ENCODE measurements at regions not wholly inside any gene's neighbourhood (a gene's known extent, or its start where the extent isn't known, plus 50 kb on each side); places are given as distances from the start of the nearest gene placed in this dataset.

DNA sequence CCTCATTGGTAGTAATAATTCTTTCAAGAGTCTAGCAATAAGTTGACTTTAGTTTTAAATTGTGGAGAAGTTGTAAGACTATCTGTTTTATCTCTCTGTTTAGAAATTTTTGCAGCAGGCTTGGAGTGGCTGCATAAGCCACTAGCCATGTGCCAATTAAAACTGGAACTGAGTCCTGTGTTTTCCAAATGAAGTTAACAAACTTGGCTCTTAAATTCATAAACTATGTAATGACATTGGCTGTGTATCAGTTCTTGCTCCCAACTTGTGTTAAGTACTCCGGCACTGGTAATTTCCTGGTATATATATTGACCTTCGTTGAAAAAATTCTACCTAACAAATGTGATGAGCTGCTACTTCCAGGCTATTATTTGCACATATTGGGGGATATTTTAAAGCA, 420.4 kb downstream of the GBA3 start:
- ATAC-seq (no peak), FAIRE-seq (no peak), DNase-seq (no peak)
- H3K9me3 ChIP-seq: no peaks in the 10 kb centered on the region
- no peak overlapping the region for H3K27ac ChIP-seq
- H3K4me1 ChIP-seq: no peaks in the 10 kb centered on the region
- TF ChIP-seq, protein P1, sequence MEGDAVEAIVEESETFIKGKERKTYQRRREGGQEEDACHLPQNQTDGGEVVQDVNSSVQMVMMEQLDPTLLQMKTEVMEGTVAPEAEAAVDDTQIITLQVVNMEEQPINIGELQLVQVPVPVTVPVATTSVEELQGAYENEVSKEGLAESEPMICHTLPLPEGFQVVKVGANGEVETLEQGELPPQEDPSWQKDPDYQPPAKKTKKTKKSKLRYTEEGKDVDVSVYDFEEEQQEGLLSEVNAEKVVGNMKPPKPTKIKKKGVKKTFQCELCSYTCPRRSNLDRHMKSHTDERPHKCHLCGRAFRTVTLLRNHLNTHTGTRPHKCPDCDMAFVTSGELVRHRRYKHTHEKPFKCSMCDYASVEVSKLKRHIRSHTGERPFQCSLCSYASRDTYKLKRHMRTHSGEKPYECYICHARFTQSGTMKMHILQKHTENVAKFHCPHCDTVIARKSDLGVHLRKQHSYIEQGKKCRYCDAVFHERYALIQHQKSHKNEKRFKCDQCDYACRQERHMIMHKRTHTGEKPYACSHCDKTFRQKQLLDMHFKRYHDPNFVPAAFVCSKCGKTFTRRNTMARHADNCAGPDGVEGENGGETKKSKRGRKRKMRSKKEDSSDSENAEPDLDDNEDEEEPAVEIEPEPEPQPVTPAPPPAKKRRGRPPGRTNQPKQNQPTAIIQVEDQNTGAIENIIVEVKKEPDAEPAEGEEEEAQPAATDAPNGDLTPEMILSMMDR (IDR thresholded peaks at IDR 0.05): no peak
- intact Hi-C loops (cut with DNase I): no loop called here
- H3K36me3 ChIP-seq: no peaks in the 10 kb centered on the region
- 53 to 69% methylated on average over 2 of the region's 2 CpGs for whole genome bisulfite sequencing, 2 donors
- no peak overlapping the region for H3K4me3 ChIP-seq
- peaks cover 0 to 3% (median 0%) of the 10 kb centered on the region in 4 donors for H3K27me3 ChIP-seq

DNA sequence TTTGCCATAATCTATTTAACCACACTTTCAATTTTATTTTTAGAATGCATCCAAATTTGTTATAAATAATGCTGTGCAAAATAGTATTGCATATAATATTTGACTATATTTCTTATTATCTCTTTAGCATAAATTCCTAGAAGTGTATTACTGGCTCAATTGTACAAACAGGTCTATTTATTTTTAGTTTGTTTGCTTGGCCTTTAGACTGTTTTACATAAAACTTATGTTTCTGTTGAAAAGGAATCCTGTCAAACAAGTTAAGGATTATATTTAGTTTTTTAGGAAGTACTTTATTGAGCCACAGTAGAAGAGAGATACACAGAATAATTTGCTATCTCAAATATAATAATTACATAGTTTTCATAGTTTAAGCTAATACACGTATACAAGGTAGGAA, 413.8 kb downstream of the GBA3 start:
- 11 to 15% methylated on average over 1 of the region's 1 CpG for WGBS, 2 donors
- no peaks in the 10 kb centered on the region for H3K36me3 ChIP-seq
- H3K4me3 ChIP-seq: no peak overlapping the region
- H3K9me3 ChIP-seq: no peaks in the 10 kb centered on the region
- FAIRE-seq: no peak
- peaks cover 0 to 3% (median 0%) of the 10 kb centered on the region in 4 donors for H3K27me3 ChIP-seq
- ATAC-seq: no peak
- intact Hi-C loops (cut with DNase I): no loop called here
- H3K4me1 ChIP-seq: no peaks in the 10 kb centered on the region
- TF ChIP-seq, protein P1 (IDR thresholded peaks at IDR 0.05): no peak
- no peak for DNase-seq
- H3K27ac ChIP-seq: no peak overlapping the region

DNA sequence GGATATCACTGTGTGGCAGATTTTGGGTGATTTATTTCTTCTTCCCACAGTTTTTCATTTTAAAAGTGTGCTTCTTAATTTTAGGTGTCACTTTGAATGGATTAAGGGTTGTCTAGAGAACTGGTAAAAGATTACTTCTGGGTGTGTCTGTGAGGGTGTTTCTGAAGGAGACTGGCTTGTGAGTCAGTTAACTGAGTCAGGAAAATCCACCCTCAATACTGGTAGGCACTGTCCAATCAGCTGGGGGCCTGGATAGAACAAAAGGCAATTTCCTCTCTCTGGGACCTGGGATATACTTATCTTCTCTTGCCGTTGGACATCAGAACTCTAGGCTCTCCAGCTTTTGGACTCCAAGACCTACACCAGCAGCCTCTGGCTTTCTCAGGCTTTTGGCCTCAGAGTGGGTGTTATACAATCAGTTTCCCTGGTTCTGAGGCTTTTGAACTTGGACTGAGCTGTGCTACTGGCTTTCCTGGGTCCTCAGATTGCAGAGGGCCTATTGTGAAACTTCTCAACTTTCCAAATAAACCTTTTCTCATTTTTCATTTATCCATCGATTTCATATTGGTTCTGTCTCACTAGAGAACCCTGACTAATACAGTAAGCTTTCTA, 413.1 kb downstream of the GBA3 start:
- WGBS, 2 donors: 67 to 71% methylated on average over 2 of the region's 2 CpGs
- Histone ChIP-seq H3K9me3 (no peaks in the 10 kb centered on the region), H3K27ac (no peak overlapping the region), H3K27me3 (peaks cover 0 to 3% (median 0%) of the 10 kb centered on the region in 4 donors), H3K4me1 (no peaks in the 10 kb centered on the region), H3K4me3 (no peak overlapping the region), H3K36me3 (no peaks in the 10 kb centered on the region)
- TF ChIP-seq, protein P1 (IDR thresholded peaks at IDR 0.05): no peak
- intact Hi-C loops (cut with DNase I): no loop called here
- FAIRE-seq: no peak
- no peak for ATAC-seq
- no peak for DNase-seq

DNA sequence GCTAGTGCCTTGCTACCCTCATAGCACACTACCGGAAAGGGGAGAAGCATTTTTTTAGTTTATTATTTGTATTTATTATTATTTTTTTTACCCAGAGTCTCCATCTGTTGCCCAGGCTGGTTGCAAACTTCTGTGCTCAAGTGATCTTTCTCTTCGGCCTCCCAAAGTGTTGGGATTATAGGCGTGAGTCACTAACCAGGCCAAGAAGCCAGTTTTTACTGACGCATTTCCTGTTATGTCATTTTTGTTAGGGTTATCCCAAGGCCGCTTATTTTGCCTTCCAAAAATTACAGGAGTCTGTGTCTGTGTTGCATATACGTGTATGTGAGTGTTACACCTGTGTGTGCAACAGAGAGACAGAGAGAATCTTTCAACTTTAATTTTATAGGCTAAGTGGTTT, 404.5 kb downstream of the GBA3 start:
- no peak for ATAC-seq
- no peak overlapping the region for H3K4me3 ChIP-seq
- H3K27me3 ChIP-seq: no peaks in the 10 kb centered on the region
- H3K9me3 ChIP-seq: no peaks in the 10 kb centered on the region
- DNase-seq: no peak
- no peaks in the 10 kb centered on the region for H3K4me1 ChIP-seq
- FAIRE-seq: no peak
- H3K36me3 ChIP-seq: no peaks in the 10 kb centered on the region
- no peak overlapping the region for H3K27ac ChIP-seq
- WGBS, 2 donors: 66 to 74% methylated on average over 6 of the region's 6 CpGs
- intact Hi-C loops (cut with DNase I): no loop called here
- TF ChIP-seq, protein P1 (IDR thresholded peaks at IDR 0.05): no peak

DNA sequence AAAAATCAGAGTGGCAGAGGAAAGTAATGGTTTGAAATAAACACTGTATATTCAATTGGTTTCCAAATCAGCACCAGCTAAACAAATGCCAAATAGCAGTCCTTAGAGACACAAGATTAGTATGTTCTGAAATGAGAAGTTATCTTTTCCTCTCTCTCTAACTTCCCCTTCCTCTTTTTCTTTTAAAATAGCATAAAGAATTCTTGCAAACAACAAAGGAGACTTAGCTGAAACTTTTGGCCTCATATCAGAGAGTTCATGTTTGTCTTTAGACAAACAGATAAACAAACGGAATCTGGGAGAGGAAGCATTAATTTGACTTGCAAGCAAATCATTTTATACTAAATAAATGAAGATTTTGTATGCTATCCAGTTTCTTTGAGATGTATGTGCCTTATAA, 399.0 kb downstream of the GBA3 start:
- 4 to 14% methylated on average over 1 of the region's 1 CpG for WGBS, 2 donors
- H3K36me3 ChIP-seq: no peaks in the 10 kb centered on the region
- no peaks in the 10 kb centered on the region for H3K9me3 ChIP-seq
- no peaks in the 10 kb centered on the region for H3K4me1 ChIP-seq
- DNase-seq (no peak), ATAC-seq (no peak), FAIRE-seq (no peak)
- intact Hi-C loops (cut with DNase I): no loop called here
- no peak overlapping the region for H3K4me3 ChIP-seq
- TF ChIP-seq, protein P1 (IDR thresholded peaks at IDR 0.05): no peak
- H3K27me3 ChIP-seq: no peaks in the 10 kb centered on the region
- no peak overlapping the region for H3K27ac ChIP-seq

Data from pancreas (tissue), 10 donors.